Activated CD4-positive, alpha-beta T cell treated with anti-CD3 and anti-CD28 coated beads, Interleukin-2, amount 50 U/mL, for 16 hours (primary cell): ENCODE measurements at regions not wholly inside any gene's neighbourhood (a gene's known extent, or its start where the extent isn't known, plus 50 kb on each side); places are given as distances from the start of the nearest gene placed in this dataset.
A peak's percentile ranks its signal among the peaks of the same experiment; 100 is the strongest.

Experiments used
- DNase-seq: peaks from one replicate; pipeline ENCODE4 v3.0.0-alpha.2; 2020

- DNase-seq = no peak
Observed at GRCh38 chr7:114755856-114756255, 166.0 kb upstream of the MDFIC start.

DNA sequence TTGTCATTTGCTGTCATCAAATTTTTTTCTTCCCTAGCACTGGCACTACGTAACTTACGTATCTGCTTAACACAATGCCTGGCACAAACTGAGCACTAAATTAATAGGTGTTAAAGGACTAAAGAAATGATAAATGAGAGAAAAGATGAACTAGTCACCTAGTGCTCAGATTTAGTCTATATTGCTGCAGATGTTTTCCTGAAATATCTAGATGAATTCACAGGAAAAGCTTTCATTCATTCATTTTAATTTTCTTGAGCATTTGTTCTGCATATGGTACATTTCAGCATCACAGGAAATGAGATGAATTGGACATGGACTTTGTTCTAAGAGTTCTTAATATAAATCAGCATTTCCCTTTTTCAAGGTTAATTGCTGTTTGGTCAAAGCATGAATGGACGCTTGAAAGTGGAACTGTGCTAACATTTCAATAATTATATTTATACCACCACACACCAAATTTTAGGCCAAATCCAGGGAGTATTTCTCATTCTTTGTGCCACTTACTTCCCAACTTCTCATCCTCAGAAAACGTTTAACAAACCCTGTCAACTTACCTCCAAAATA lies 163.2 kb upstream of the MDFIC start:
- no peak for DNase-seq

DNA sequence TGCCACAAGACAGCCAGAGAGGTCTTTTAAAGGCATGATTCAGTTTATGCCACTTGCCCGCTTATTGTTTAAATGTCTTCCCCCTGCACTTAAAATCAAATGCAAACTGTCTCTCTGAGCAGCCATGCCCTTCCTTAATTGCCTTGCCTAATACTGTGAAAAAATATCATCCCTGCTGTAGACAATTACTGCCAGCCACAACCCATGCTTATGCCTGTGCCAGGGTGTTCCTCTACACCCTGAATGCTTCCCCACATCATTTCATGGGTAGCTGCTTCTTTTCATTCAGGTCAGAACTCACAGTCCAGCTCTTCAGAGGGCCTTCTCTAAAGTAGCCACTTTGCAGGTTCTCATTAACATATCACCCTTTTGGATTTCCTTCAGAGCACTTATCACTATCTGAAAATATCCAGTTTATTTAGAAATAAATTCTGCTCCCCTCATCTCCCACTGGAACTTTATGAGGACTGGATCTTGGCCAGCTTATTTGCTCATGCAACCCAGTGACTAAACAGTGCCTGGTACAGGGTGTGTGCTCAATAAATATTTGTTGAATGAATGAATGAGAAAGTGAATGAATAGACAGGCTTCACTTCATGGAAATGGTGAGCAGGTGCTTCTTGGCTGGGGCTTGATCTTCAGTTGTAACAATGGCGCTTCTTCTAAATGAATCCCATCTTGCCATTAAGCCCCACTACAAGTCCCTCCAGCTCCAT lies 162.4 kb upstream of the MDFIC start:
- no peak for DNase-seq

DNA sequence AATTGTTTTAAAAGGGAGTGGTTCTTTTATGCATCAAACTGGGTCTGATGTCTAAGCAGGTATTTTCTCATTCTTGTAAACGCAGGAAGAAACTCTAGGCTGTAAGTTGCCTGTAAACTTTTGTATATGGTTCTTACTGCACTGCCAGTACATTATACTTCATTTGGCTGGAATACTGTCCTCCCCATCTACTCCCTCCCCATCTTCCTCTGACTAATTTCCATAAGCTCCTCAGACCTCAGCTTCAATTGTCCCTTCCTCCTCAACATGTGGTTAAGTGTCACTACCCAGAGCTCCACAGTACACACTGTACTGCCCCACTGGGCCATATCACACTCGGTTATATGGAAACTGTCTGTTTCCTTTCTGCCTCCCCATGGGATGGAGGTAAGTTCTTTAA lies 161.4 kb upstream of the MDFIC start:
- no peak for DNase-seq

DNA sequence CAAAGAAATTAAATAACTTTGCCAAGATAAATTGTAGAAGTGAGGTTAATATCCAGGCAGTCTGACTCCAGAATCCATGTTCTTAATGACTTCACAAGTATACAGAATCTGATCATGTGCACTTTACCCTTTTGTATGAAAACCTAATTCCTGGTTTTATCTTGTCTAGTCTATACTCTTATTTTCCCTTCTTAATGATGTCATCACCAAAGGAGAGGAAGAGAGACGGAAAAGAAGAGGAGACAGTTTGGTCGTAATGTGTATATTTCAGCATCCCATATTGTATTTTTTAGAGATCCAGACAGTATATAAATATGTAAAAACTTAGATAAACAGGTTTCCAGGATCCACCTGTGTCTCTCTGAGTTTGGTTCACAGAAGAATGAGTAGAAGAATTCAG lies 159.9 kb upstream of the MDFIC start:
- DNase-seq = no peak

DNA sequence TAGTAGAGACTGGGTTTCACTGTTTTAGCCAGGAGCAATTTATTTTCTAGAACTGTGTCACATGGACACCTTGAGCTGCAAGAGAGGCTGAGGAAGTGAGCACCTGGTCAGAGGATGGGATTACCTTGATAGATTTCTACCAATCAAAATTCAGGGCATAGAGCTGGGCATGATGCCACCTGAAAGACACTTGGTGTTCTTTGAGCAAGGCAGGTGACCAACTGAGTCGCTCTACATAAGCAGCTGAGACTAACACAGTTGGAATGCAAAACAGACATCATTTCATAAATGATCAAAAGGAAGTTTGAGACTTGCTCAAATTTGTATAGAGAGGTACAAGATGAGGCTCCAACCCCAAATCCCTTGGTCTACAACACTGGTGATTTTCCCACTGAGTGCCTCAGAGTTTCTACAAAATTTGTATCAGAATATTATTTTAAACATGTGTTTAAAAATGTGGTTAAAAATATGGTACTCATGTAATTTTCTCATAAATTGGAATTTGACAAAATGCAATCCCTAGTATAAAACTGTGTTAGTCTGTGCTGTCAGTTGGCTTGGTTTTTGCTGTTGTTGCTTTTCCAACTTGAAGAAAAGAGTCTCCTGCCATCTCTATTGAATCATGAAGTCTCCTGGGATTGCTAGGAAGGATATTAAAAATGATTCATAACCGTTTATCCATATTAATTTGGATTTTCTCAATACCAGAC lies 156.4 kb upstream of the MDFIC start:
- no peak for DNase-seq

- no peak for DNase-seq
Observed at GRCh38 chr7:114766041-114766356, 155.9 kb upstream of the MDFIC start.

- no peak for DNase-seq
Observed at GRCh38 chr7:114777288-114777687, 144.6 kb upstream of the MDFIC start.

DNA sequence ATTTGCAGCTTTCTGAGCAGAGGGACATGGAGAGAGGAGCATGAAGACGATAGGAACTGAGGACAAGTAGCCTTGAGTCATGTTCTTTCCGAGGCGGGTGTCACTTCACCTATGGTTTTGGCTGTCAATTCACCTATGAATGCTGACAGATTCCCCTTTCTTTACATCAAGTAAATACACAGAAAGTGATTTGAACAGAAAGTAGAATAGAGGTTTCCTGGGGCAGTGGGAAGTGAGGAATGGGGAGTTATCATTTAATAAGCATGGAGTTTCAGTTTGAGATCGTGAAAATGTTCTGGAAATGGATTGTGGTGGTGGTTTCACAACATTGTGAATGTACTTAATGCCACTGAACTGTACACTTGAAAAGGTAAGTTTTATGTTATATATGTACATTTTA lies 138.4 kb upstream of the MDFIC start:
- DNase-seq = peak; percentile 60

GRCh38 chr7:114784177-114784576 lies 137.7 kb upstream of the MDFIC start:
- DNase-seq = peak; percentile 58

DNA sequence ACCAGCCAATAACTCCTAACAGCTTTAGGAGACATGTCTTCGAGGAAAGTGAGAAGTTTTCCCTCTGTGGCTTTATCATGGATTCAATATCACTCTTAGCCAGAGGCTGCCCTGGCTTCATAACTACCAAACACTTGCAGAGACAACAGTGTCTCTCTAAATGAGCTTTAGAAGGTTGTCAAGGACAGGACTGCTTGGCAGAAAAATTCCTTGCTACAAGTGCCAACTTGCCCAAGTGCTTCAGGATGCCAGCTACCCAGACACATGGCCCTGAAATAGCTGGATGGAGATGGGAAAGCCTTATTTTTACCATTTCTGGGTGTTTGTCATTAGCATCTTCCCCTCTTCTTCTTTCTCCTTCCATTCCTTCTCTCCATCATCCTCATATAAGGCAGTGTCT lies 137.1 kb upstream of the MDFIC start:
- DNase-seq = no peak

DNA sequence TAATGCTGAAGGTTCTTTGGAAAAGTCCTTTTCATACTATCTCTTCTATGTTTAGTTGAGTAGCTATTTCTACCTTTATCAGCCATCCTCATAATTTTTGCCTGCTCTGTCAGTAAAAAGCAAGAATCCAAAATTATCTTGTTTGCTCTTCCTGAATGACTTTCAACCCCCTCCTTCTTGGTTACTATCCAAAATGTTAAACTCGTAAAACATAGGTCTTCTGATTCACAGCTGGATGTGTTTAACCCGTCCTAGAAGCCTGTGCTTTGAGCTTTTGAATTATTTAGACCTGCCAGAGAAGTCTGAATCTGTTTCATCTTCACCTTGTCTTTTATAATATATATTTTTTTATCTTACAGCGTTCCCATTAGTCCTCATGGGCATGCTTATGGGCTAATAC lies 136.4 kb upstream of the MDFIC start:
- DNase-seq = no peak

DNA sequence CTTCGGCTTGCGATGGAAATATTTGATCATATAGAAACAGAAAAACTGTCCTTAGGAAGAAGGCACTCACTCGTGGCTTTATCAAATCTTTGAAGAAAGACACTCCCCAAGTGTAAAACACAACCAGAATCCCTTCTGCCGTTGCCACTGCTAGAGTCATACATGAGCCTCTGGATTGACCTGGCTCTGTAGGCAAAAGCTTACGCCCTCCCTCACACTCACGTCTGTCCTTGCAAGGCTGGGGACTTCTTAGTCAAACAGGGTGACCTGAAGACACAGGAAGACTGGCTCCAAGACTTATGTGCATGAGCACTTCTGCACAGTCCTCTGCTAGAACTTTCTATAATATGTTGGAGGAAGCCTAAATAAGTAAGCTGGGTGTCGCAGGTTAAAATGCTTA lies 135.4 kb upstream of the MDFIC start:
- DNase-seq = peak; percentile 66

DNA sequence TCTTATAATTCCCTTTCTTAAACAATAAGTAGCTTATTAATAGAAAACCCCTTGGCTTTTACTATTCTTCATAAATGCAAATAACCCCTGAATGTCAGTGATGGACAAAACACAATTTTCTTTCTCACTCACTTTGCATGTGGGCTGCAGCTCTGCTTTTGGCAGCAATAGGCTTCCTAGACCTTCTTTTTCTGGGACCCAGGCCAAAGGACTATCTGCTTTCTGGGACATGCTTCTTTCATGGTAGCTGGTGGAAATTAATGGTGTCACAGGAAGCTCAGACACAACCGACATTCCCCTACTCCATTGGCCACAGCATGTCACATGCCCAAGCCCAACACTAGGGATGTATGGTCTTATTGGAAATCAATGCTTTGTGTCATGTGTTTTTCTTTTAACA lies 134.3 kb upstream of the MDFIC start:
- DNase-seq = no peak

- peak; percentile 48 for DNase-seq
Observed at GRCh38 chr7:114788706-114789105, 133.2 kb upstream of the MDFIC start.

DNA sequence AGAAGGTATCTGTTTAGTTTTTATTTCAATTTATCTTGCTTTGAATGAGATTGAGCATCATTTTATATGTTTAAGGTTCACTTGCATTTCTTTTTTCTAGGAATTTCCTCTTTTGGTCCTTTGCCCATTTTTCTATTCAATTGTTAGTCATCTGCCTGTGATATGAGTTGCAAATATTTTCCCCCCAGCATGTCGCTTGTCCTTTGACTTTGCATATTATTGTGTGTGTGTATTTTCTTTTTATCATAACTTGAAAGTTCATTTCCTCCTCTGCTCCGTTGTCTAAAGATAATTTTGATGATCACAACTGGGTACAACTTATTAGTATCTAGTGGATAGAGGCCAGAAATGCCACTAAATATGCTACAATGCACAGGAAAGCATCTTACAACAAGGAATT lies 132.7 kb upstream of the MDFIC start:
- DNase-seq = peak; percentile 46

DNA sequence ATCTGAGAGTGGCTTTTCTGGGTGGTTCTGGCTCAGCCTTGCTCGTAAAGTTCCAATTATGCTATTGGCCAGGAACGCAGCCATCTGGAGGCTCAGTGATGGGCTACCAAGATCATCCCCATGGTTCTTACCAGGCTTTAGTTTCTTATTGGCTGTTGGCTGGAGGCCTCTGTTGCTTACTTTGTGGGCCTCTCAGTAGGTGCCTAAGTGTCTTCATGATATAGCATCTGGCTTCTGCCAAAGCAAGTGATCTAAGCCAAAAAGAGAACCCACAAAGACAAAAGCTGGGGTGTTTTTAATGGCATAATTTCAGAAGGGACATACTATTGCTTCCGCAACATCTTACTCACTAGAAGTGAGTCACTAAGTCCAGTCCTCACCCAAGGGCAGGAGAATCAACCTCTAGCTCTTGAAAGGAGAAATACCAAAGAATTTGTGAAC lies 132.0 kb upstream of the MDFIC start:
- peak; percentile 68 for DNase-seq

DNA sequence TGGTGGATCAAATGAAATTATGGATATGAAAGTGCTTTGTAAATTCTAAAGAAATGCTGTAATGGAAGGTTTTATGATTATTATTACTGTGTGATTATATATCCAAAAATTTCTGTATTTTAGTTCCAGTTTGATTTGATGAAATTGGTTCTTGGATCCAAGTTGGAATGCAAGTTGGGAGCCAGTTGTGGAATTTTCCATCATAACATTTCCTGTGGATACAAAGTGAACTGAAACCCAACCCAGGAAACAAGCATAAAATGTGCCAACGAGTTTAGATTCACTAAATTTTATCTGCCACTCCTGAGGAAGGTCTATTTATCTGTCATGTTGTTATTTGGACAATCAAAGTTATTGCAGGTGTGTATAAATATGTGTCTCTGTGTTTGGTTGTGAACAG lies 131.4 kb upstream of the MDFIC start:
- no peak for DNase-seq

GRCh38 chr7:114791771-114792170 lies 130.1 kb upstream of the MDFIC start:
- no peak for DNase-seq

GRCh38 chr7:114793155-114793845 lies 128.6 kb upstream of the MDFIC start:
- DNase-seq = peak; percentile 52

GRCh38 chr7:114795475-114795874 lies 126.4 kb upstream of the MDFIC start:
- no peak for DNase-seq

- DNase-seq = peak; percentile 77
Observed at GRCh38 chr7:114799628-114800028, 122.3 kb upstream of the MDFIC start.

- DNase-seq = peak; percentile 73
Observed at GRCh38 chr7:114802632-114803031, 119.3 kb upstream of the MDFIC start.

DNA sequence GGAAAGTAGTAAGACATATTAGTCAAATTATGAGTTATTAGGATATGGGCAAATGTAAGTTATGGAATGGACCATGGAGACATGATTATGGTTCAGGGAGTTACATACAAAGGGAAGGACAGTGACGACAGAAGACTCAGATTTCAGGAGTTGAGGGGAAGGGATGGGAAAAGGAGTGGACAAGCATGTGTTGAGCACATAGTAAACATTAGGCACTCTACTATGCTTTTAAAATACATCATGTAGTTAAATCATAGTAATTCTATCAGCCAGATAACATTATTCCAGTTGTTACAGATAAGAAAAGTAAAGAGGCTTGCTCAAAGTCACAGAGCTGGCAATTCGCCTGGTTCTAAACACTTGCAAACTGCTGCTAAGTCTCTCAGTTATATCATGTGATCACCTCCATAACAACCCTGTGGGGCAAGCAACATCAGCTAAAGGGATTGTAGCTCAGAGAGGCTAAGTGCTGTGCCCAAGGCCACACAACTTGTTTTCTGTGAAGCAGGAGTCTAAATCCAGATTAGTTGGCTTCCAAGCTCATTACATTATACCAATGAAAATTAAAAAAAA lies 115.2 kb upstream of the MDFIC start:
- DNase-seq = no peak
